NOMO-1 treated with dmso at 0.1 percent for 144 hours (cell line): ENCODE measurements at regions not wholly inside any gene's neighbourhood (a gene's known extent, or its start where the extent isn't known, plus 50 kb on each side); places are given as distances from the start of the nearest gene placed in this dataset.
A peak's percentile ranks its signal among the peaks of the same experiment; 100 is the strongest.

ENCODE experiments used
- DNase-seq: peaks from one replicate; lab custom pipeline; 2025; ENCODE audit not compliant: unreplicated experiment; lab: John Stamatoyannopoulos, UW

DNA sequence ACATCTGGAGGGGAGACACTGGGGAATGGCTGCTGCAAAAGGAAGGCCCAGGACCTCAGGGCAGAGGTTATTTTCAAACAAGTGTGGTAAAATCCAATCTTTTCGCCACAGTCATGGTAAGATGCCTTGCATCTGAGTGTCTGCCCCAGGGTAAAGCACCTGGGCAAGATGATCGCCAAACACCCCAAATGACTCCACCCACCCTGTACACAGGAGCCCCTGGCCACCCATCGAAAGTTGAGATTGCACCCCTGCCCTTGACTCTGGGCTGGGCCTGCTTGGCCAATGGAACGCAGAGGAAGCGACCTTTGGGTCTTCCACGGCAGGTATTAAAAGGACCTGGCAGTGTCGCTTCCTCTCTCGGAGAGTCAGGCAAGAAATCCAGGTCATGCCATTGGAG, 88.8 kb downstream of the C16orf95 start:
- DNase-seq = no peak

- no peak for DNase-seq
Measured at GRCh38 chr16:87229230-87230188, 87.7 kb downstream of the C16orf95 start.

GRCh38 chr16:87230571-87230970, 86.6 kb downstream of the C16orf95 start:
- DNase-seq = no peak

DNA sequence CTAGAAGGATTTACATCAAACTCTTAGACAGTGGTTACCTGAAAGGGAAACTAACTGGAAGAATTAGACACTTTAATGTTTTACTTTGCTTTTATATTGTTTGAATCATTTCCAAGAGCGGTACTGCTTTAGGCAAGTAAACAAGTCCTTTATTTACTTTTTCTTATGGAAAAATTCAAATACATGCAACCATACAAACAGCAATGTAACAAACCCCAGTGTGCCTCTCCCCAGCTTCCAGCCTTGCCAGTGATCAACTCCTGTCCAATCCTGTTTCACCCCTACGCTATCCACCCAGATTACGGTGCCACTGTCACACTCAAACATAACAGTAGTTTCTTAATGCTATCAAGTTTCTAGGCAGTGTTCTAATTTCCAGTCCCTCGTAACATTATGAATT, 85.9 kb downstream of the C16orf95 start:
- no peak for DNase-seq

DNA sequence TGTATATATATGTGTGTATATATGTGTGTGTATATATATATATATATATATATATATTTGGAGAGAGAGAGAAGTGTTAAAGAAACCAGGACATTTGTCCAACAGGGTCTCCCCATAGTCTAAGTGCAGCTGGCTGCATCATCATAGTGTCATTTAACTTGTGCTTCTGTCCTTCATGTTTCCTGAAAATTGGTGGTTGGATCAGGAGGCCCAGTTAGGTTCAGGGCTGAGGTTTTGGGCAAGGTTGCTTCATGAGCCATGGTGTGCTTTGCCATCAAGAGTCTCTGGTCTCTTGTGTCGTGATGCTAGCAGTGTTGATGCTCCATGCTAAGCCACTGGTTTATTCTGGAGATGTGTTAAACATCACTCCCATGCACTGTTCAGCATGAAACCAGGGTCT, 85.3 kb downstream of the C16orf95 start:
- no peak for DNase-seq

GRCh38 chr16:87233928-87234327, 83.3 kb downstream of the C16orf95 start:
- DNase-seq = no peak

GRCh38 chr16:87234601-87235000, 82.6 kb downstream of the C16orf95 start:
- DNase-seq = no peak

- peak; percentile 34 for DNase-seq
Measured at GRCh38 chr16:87235810-87236515, 81.2 kb downstream of the C16orf95 start.

- DNase-seq = no peak
Measured at GRCh38 chr16:87236516-87237115, 80.6 kb downstream of the C16orf95 start.

GRCh38 chr16:87238361-87238715, 78.9 kb downstream of the C16orf95 start:
- no peak for DNase-seq

DNA sequence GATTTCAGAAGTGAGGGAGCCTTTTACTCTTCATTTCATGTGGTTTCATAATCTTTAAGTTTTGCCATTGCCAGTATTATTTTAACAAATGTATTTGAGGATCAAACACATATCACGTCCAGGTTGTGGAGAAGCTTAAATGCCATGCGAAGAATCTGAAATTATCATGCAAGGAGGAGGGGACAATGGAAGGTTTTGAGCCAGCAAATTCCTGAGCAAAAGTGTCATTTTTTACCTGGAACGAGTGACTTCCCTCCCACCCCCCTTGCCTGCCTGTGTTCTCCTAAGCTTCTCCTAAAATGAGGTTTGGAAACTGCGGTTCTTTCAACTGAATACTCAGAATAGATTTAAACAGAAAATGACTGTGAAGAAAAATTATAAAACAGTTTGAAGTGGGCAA, 77.6 kb downstream of the C16orf95 start:
- no peak for DNase-seq

- no peak for DNase-seq
Measured at GRCh38 chr16:87240211-87241136, 76.7 kb downstream of the C16orf95 start.

- no peak for DNase-seq
Measured at GRCh38 chr16:87241137-87241771, 75.9 kb downstream of the C16orf95 start.

- DNase-seq = no peak
Measured at GRCh38 chr16:87243478-87243877, 73.7 kb downstream of the C16orf95 start.

- no peak for DNase-seq
Measured at GRCh38 chr16:87244636-87245197, 72.5 kb downstream of the C16orf95 start.

- DNase-seq = no peak
Measured at GRCh38 chr16:87245511-87245910, 71.7 kb downstream of the C16orf95 start.

GRCh38 chr16:87246269-87247065, 70.7 kb downstream of the C16orf95 start:
- no peak for DNase-seq

DNA sequence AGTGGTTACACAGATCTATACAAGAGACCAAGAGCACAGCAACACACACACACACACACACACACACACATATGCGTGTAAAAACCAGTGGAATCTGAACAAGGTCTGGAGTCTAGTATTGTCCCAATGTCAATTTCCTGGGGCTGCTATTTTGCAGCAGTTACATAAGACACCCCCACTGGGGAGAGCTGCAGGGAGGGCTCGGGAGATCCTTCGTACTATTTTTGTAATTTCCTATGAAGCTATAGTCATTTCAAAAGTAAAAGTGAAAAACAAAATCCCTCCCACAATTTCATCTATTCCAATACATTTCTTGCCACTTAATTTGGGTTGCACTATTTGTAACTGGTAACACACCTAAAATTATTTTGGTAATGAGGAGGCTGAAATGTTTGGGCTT, 68.5 kb downstream of the C16orf95 start:
- DNase-seq = no peak

DNA sequence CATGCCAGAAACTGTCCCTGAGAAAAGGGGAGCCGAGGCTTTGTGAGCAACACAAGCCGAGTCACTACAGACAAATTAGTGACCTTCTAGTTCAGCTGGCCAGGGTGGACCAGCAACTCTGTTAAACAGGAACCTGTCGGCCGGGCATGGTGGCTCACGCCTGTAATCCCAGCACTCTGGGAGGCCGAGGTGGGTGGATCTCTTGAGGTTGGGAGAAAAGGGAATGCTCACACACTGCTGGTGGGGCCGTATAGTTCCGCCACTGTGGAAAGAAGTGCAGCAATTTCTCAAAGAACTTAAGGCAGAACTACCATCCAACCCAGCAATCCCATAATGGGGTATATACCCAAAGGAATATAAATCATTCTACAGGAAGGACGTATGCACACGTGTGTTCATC, 67.8 kb downstream of the C16orf95 start:
- no peak for DNase-seq
